Vagina (tissue), 2 donors: ENCODE measurements at regions not wholly inside any gene's neighbourhood (a gene's known extent, or its start where the extent isn't known, plus 50 kb on each side); places are given as distances from the start of the nearest gene placed in this dataset.

Experiments used
- DNase-seq, 2 donors: peaks; one replicate each; pipeline ENCODE4 v3.0.0-alpha.2; 2017; ENCODE audit errors: extremely low spot score in 2 of 2
- H3K27ac ChIP-seq: fragments of 200-600 bp; sonication (generic); one replicate; pipeline ENCODE4 v1.5.1; 2019
- H3K27me3 ChIP-seq: fragments of 200-600 bp; sonication (generic); one replicate; pipeline ENCODE4 v1.5.1; 2019
- H3K36me3 ChIP-seq, 2 donors: fragments of 200-600 bp; sonication (generic); one replicate each; pipeline ENCODE4 v1.5.1; 2017 to 2019
- H3K4me1 ChIP-seq: fragments of 200-600 bp; sonication (generic); one replicate; pipeline ENCODE4 v1.5.1; 2019
- H3K4me3 ChIP-seq, 2 donors: fragments of 200-600 bp; sonication (generic); 1 replicate in 1 of 2; 2 replicates in 1 of 2; pipeline ENCODE4 v1.5.1; 2016 to 2019
- H3K9me3 ChIP-seq: fragments of 200-600 bp; sonication (generic); one replicate; pipeline ENCODE4 v1.5.1; 2019
- CTCF ChIP-seq, 3 experiments: fragments of 450-650 bp in 2 of 3; fragments of 200-600 bp in 1 of 3; sonication (generic) in 1 of 3; IDR thresholded peaks; one replicate each; pipeline ENCODE4 v1.5.1; 2017 to 2019; ENCODE audit warnings: antibody characterized with exemption in 3 of 3, mild to moderate bottlenecking in 2 of 3, moderate library complexity in 2 of 3
- POLR2A ChIP-seq, 2 donors: fragments of 450-650 bp; IDR thresholded peaks; one replicate each; pipeline ENCODE4 v1.6.1; 2017; ENCODE audit warnings: antibody characterized with exemption in 2 of 2, mild to moderate bottlenecking in 2 of 2, moderate library complexity in 2 of 2
- POLR2AphosphoS5 ChIP-seq, 2 donors: sonication (generic); formaldehyde crosslinking; IDR thresholded peaks; one replicate each; pipeline ENCODE4 v1.9.0; 2017; ENCODE audit warnings: antibody characterized with exemption in 2 of 2, mild to moderate bottlenecking in 2 of 2, low read depth in 1 of 2; ENCODE audit not compliant: insufficient read depth in 1 of 2
- intact Hi-C: fragments of 100-400 bp; cut with DNase I; formaldehyde crosslinking; loops from one replicate; pipeline ENCODE4 v1.15.1; 2023

- H3K27me3 ChIP-seq = no peaks in the 10 kb centered on the region
- intact Hi-C loops = no loop called here
- H3K9me3 ChIP-seq = no peaks in the 10 kb centered on the region
- no peak overlapping the region for H3K27ac ChIP-seq
- no peak overlapping the region for H3K4me3 ChIP-seq
- H3K4me1 ChIP-seq = no peaks in the 10 kb centered on the region
- no peak for DNase-seq
- H3K36me3 ChIP-seq = no peaks in the 10 kb centered on the region
- no peak for TF ChIP-seq CTCF (IDR thresholded peaks at IDR 0.05)
- TF ChIP-seq POLR2AphosphoS5 (IDR thresholded peaks at IDR 0.05; ENCODE audit: insufficient read depth in 1 of 2, low read depth in 1 of 2) = no peak
- no peak for TF ChIP-seq POLR2A (IDR thresholded peaks at IDR 0.05)
Measured at GRCh38 chr1:22218618-22219250, 75.8 kb upstream of the WNT4 start.

DNA sequence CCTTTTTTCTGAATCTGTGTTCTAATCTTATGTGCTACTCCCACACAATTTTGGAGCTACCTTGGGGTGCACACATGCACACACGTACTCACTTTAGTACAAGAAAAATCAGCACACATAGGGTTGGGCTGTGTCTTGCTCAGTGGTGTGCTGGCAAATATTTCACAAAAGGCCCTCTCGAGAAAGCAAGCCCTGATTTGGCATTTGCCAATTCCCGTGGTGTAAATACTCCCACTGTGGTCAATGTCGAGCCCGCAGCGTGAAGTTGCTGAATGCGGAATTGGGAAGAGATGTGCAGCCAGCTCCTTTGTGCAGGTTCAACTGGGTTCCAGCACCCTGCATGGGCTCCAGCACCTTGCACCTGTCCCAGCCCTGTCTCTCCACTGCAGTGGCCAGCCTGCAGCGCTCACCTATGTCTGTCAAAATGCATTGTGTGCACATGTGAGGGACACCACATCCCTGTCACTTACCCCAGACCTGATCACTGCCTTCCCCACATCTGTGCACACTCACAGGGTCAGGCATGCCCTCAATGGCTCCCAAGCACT is 78.4 kb upstream of the WNT4 start:
- DNase-seq = no peak
- Histone ChIP-seq H3K9me3 (no peaks in the 10 kb centered on the region), H3K36me3 (no peaks in the 10 kb centered on the region), H3K4me1 (no peaks in the 10 kb centered on the region), H3K4me3 (no peak overlapping the region), H3K27me3 (no peaks in the 10 kb centered on the region), H3K27ac (no peak overlapping the region)
- intact Hi-C loops = no loop called here
- TF ChIP-seq POLR2A (IDR thresholded peaks at IDR 0.05) (no peak), POLR2AphosphoS5 (IDR thresholded peaks at IDR 0.05; ENCODE audit: insufficient read depth in 1 of 2, low read depth in 1 of 2) (no peak), CTCF (IDR thresholded peaks at IDR 0.05) (no peak)

GRCh38 chr1:22222723-22223122 is 79.8 kb upstream of the WNT4 start:
- TF ChIP-seq POLR2A (IDR thresholded peaks at IDR 0.05) (no peak), POLR2AphosphoS5 (IDR thresholded peaks at IDR 0.05; ENCODE audit: insufficient read depth in 1 of 2, low read depth in 1 of 2) (no peak), CTCF (IDR thresholded peaks at IDR 0.05) (no peak)
- H3K27me3 ChIP-seq = no peaks in the 10 kb centered on the region

DNA sequence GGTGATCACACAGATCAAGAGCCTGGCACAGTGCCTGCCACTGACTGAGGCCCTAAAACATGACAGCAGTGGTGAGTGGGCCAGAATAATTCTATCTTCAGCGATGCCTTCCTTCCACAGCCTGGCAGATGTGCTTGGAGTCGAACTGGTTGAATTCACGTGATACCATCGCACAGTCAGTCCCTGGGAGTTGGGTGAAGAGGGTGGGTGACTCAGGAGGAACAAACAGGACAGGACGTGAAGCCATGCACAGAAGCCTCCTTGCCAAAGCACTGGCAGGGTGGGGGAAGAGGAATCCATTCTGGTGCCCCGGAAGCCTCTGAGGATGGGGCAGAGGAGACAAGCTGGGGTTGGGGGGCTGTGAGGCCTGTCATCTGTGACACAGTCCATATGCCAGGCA is 80.3 kb upstream of the WNT4 start:
- Histone ChIP-seq H3K27me3 (no peaks in the 10 kb centered on the region), H3K36me3 (no peaks in the 10 kb centered on the region), H3K4me1 (no peaks in the 10 kb centered on the region), H3K4me3 (no peak overlapping the region), H3K27ac (no peak overlapping the region), H3K9me3 (no peaks in the 10 kb centered on the region)
- no peak for DNase-seq
- TF ChIP-seq POLR2AphosphoS5 (IDR thresholded peaks at IDR 0.05; ENCODE audit: insufficient read depth in 1 of 2, low read depth in 1 of 2) = no peak
- TF ChIP-seq POLR2A (IDR thresholded peaks at IDR 0.05) = no peak
- TF ChIP-seq CTCF (IDR thresholded peaks at IDR 0.05) = no peak
- intact Hi-C loops = no loop called here

More at GRCh38 chr1:22222723-22223122, 79.8 kb upstream of the WNT4 start:
- Histone ChIP-seq H3K4me3 (no peak overlapping the region), H3K36me3 (no peaks in the 10 kb centered on the region), H3K4me1 (no peaks in the 10 kb centered on the region), H3K9me3 (no peaks in the 10 kb centered on the region), H3K27ac (no peak overlapping the region)
- intact Hi-C loops = no loop called here
- no peak for DNase-seq

GRCh38 chr1:22224091-22224490 is 81.2 kb upstream of the WNT4 start:
- no peaks in the 10 kb centered on the region for H3K4me1 ChIP-seq
- no peaks in the 10 kb centered on the region for H3K9me3 ChIP-seq
- no peak for DNase-seq
- no peak for TF ChIP-seq POLR2A (IDR thresholded peaks at IDR 0.05)
- TF ChIP-seq CTCF (IDR thresholded peaks at IDR 0.05) = no peak
- H3K4me3 ChIP-seq = no peak overlapping the region
- no peaks in the 10 kb centered on the region for H3K27me3 ChIP-seq
- intact Hi-C loops = no loop called here
- H3K36me3 ChIP-seq = no peaks in the 10 kb centered on the region
- H3K27ac ChIP-seq = no peak overlapping the region
